ENCODE measurements at regions not wholly inside any gene's neighbourhood (a gene's known extent, or its start where the extent isn't known, plus 50 kb on each side); places are given as distances from the start of the nearest gene placed in this dataset.

DNA sequence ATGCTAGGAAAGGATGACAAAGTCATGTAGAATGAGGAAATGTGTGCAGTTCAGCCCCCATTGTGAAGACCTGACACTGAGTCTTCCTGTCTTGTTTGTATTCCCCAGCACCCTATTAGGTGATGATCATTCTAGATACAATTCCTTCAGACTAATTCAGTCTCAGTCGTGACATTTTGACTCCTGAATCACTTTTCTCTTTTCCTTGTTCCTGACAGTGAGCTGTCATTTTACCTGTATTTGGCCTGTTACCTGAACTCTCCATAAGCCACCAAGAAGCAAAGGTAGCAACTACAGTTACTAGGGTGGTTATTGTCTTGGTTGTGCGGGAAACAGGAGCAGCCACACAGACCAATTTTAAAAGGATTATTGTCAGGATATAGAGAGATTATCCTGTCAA, 111.4 kb upstream of the TAC1 start:
- TF ChIP-seq, protein P1, sequence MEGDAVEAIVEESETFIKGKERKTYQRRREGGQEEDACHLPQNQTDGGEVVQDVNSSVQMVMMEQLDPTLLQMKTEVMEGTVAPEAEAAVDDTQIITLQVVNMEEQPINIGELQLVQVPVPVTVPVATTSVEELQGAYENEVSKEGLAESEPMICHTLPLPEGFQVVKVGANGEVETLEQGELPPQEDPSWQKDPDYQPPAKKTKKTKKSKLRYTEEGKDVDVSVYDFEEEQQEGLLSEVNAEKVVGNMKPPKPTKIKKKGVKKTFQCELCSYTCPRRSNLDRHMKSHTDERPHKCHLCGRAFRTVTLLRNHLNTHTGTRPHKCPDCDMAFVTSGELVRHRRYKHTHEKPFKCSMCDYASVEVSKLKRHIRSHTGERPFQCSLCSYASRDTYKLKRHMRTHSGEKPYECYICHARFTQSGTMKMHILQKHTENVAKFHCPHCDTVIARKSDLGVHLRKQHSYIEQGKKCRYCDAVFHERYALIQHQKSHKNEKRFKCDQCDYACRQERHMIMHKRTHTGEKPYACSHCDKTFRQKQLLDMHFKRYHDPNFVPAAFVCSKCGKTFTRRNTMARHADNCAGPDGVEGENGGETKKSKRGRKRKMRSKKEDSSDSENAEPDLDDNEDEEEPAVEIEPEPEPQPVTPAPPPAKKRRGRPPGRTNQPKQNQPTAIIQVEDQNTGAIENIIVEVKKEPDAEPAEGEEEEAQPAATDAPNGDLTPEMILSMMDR (IDR thresholded peaks at IDR 0.05), result no peak
- Histone ChIP-seq H3K4me1 (ENCODE audit: low read depth) (no peaks in the 10 kb centered on the region), H3K9me3 (no peaks in the 10 kb centered on the region), H3K4me3 (no peak overlapping the region), H3K36me3 (ENCODE audit: low read depth) (no peaks in the 10 kb centered on the region)
- no peak for DNase-seq
- intact Hi-C loops (cut with DNase I, micrococcal nuclease), result no loop called here
- no peak for ATAC-seq

DNA sequence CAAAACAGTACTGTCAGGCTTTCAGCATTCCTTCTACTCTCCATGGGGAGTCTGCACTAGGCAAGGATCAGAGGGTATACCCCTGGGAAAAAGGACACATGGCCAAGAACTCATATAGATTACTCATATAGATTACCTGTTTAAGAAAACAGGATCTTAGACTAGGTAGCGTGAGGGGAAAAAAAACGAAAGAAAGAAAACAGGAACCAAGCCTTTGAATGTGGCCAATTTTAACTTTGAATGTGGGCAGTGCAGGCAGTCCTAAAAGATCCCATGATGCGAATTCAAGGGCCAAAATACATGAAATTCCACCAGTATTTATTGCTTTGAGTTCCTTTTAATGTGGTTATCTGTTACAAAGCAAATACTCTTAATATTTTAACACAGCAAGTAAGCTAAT, 108.6 kb upstream of the TAC1 start:
- intact Hi-C loops (cut with DNase I, micrococcal nuclease), result no loop called here
- TF ChIP-seq, protein P1 (IDR thresholded peaks at IDR 0.05), result no peak
- Histone ChIP-seq H3K9me3 (no peaks in the 10 kb centered on the region), H3K36me3 (ENCODE audit: low read depth) (no peaks in the 10 kb centered on the region), H3K4me1 (ENCODE audit: low read depth) (no peaks in the 10 kb centered on the region), H3K4me3 (no peak overlapping the region)
- no peak for ATAC-seq
- no peak for DNase-seq

DNA sequence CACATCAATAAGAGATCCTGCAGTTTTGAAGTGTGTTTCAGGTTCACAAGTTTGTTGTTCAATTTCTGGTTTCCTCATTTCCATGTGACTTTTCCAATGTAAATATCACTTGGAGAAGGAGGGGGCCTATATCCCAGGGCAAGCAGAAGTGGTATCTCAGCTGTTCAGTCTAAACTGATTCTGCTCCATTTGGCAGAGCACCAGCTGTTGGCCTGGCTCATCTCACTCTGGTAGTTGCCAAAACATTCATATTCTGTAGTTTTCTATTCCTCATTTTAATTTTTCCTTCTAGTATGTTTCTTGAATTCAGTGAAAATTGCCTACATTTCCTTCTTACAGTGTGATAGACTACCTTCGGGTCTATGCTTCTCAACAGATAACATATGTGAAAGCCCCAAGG, 101.8 kb upstream of the TAC1 start:
- H3K4me1 ChIP-seq (ENCODE audit: low read depth), result no peaks in the 10 kb centered on the region
- no peak for ATAC-seq
- TF ChIP-seq, protein P1 (IDR thresholded peaks at IDR 0.05), result no peak

DNA sequence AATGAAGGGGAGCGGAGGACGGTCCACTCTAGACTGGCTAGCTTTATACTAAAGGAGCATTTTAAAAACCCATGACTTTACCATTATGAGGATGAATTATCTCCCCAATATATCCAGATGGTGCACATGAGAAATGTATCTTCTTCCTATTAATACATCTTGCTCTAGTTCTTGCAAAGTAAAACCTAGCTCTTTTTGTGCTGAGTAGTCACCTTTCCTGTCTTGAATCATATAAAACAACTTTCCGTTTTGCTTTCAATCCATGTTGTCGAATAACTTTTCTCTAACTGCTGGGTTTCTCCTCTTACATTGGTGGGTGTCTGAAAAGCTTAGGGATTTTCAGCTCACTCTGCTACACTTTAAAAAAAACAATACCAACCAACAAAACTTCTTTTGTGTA, 96.3 kb upstream of the TAC1 start:
- no peaks in the 10 kb centered on the region for H3K9me3 ChIP-seq
- no peak for DNase-seq
- H3K4me1 ChIP-seq (ENCODE audit: low read depth), result no peaks in the 10 kb centered on the region
- intact Hi-C loops (cut with DNase I, micrococcal nuclease), result no loop called here
- no peak overlapping the region for H3K4me3 ChIP-seq
- no peaks in the 10 kb centered on the region for H3K36me3 ChIP-seq (ENCODE audit: low read depth)
- TF ChIP-seq, protein P1 (IDR thresholded peaks at IDR 0.05), result no peak
- ATAC-seq, result no peak

More for the DNA sequence above, 101.8 kb upstream of the TAC1 start:
- DNase-seq, result no peak
- no peaks in the 10 kb centered on the region for H3K9me3 ChIP-seq
- intact Hi-C loops (cut with DNase I, micrococcal nuclease), result no loop called here
- H3K36me3 ChIP-seq (ENCODE audit: low read depth), result no peaks in the 10 kb centered on the region
- no peak overlapping the region for H3K4me3 ChIP-seq

DNA sequence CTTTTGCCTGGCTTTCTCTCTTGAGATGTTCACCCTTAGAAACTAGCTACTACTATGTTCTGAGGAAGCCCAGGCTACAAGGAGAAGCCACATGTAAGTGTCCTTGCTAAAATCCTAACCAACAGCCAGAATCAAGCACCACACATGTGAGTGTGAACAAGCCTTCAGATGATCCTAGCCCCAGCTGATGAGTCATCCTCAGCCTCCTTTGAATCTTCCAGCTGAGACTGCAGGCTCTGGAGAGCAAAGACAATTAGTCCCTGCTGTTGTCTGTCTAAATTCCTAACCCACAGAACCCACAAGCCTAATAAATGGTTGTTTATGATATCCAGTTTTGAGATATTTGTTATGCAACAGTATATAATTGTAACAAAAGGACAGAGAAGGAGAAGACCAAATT, 92.8 kb upstream of the TAC1 start:
- no peaks in the 10 kb centered on the region for H3K4me1 ChIP-seq (ENCODE audit: low read depth)
- no peaks in the 10 kb centered on the region for H3K36me3 ChIP-seq (ENCODE audit: low read depth)
- DNase-seq (no peak), ATAC-seq (no peak)
- H3K9me3 ChIP-seq, result no peaks in the 10 kb centered on the region
- no peak overlapping the region for H3K4me3 ChIP-seq
- intact Hi-C loops (cut with DNase I, micrococcal nuclease), result no loop called here
- TF ChIP-seq, protein P1 (IDR thresholded peaks at IDR 0.05), result no peak

DNA sequence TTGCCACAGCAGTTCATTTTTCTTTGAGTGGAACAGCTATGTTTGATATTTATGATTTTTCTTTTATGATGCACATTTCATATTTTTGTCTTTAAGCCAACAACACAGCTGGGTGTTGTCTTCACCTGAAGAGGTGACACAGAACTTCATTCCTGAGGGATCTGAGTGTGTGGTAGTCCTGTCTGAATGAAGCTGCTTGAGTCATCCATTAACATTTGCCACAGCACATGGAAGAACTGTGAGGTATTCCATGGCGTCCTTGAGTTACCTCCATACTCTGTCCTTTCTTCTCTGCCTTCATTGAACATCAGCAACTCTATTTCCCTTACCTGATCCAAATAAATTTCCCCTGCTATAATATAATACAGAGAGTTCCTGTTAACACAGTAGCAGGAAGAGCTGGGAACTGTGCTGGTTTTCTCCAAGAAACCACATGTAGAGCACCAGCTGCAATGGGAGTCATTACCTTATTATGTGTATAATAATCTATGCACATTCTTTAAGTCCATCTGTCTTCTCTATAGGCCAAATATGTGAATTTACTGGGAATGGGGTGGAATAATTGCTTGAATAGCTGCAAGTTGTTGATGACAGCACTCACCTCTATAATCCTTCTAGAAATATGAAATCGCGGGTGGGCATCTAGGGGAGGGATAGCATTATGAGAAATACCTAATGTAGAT, 72.4 kb upstream of the TAC1 start:
- H3K9me3 ChIP-seq, result no peaks in the 10 kb centered on the region
- H3K4me3 ChIP-seq, result no peak overlapping the region
- ATAC-seq (no peak), DNase-seq (no peak)
- no peaks in the 10 kb centered on the region for H3K4me1 ChIP-seq (ENCODE audit: low read depth)
- TF ChIP-seq, protein P1 (IDR thresholded peaks at IDR 0.05), result no peak
- no peaks in the 10 kb centered on the region for H3K36me3 ChIP-seq (ENCODE audit: low read depth)
- intact Hi-C loops (cut with DNase I, micrococcal nuclease), result no loop called here

Data from mucosa of descending colon (tissue), 3 donors.